ENCODE measurements at regions not wholly inside any gene's neighbourhood (a gene's known extent, or its start where the extent isn't known, plus 50 kb on each side); places are given as distances from the start of the nearest gene placed in this dataset.

GRCh38 chr21:41112740-41113692 is 54.9 kb upstream of the BACE2 start:
- ATAC-seq (ENCODE audit: low read depth): peak; percentile 75
- no TSS peak for BruUV-seq (replicated peaks)
- no peak overlapping the region for H3K4me3 ChIP-seq (ENCODE audit: insufficient read depth, low read depth, low read length)

More at GRCh38 chr21:41112740-41113692, 54.9 kb upstream of the BACE2 start:
- H3K9me3 ChIP-seq (ENCODE audit: control insufficient read depth, insufficient read depth, low read length): no peaks in the 10 kb centered on the region
- WGBS, 2 experiments (ENCODE audit: extremely low coverage in 2 of 2, insufficient read length in 1 of 2): no CpG with 5 or more reads among the region's 14 CpGs
- 0 out of 4 replicates have a peak overlapping the region, but pooled peaks of 1 of the 2 experiments have one; percentile 45 for H4K8ac ChIP-seq (ENCODE audit: low read depth in 2 of 2, low read length in 2 of 2)
- no peak overlapping the region for H2AK5ac ChIP-seq (ENCODE audit: low read depth, low read length)
- peak overlapping the region; percentile 77 for H2AFZ ChIP-seq (replicated peaks; ENCODE audit: low read length, poor library complexity)
- no peak overlapping the region for H3K27ac ChIP-seq (ENCODE audit: insufficient read depth, low read length)
- H3K4ac ChIP-seq (ENCODE audit: low read depth, low read length): no peak overlapping the region
- no peak overlapping the region for H3K23ac ChIP-seq (ENCODE audit: low read depth, low read length)
- no peak overlapping the region for H3K14ac ChIP-seq (replicated peaks; ENCODE audit: low read depth, low read length)
- H4K5ac ChIP-seq (ENCODE audit: low read depth, low read length): peak overlapping the region; percentile 36; the same call in 1 of the 2 replicates
- CTCF ChIA-PET: interaction anchor here (0.7 kb wide), 1 partner anchor 1491 kb away, joined by 3 read pairs; no protein-coding TSS in a partner anchor
- POLR2A ChIA-PET (ENCODE audit: unreplicated experiment): no interaction called here
- H4K20me1 ChIP-seq (ENCODE audit: insufficient read depth, low read length): no peaks in the 10 kb centered on the region
- H3K4me2 ChIP-seq (ENCODE audit: low read depth, low read length): peak overlapping the region; percentile 31
- H3K27me3 ChIP-seq (ENCODE audit: control insufficient read depth, insufficient read depth, low read length): no peaks in the 10 kb centered on the region
- H2AK9ac ChIP-seq (replicated peaks; ENCODE audit: low read depth, low read length, poor library complexity): no peak overlapping the region
- H3K56ac ChIP-seq (ENCODE audit: extremely low read depth, insufficient read depth, low read length): no peak overlapping the region
- no peak overlapping the region for H2BK15ac ChIP-seq (ENCODE audit: low read depth, low read length)
- no peaks in the 10 kb centered on the region for H3K36me3 ChIP-seq (ENCODE audit: control insufficient read depth, insufficient read depth, low read length)
- H3K18ac ChIP-seq (ENCODE audit: low read depth, low read length): no peak overlapping the region; the same call in 1 of the 2 replicates
- H2BK120ac ChIP-seq (ENCODE audit: low read depth, low read length): no peak overlapping the region
- H3K79me1 ChIP-seq (ENCODE audit: low read depth in 1 of 2, low read length in 2 of 2): no peaks in the 10 kb centered on the region
- intact Hi-C loops (cut with micrococcal nuclease): no loop called here
- H3K4me1 ChIP-seq (ENCODE audit: control insufficient read depth, insufficient read depth, low read length): no peaks in the 10 kb centered on the region
- dilution Hi-C loops (cut with HindIII; ENCODE audit: low sequenced_read_pairs, unreplicated experiment): no loop called here
- no peaks in the 10 kb centered on the region for H3K9me1 ChIP-seq (ENCODE audit: insufficient read depth, low read length)
- H2BK20ac ChIP-seq (ENCODE audit: low read depth, low read length): no peak overlapping the region
- no peak for TF ChIP-seq MAZ (IDR thresholded peaks at IDR 0.05; ENCODE audit: borderline replicate concordance, low read depth, low read length)
- peak; percentile 70 for TF ChIP-seq BHLHE40 (IDR thresholded peaks at IDR 0.05; ENCODE audit: low read depth, low read length)
- peak; percentile 79 for DNase-seq
- H2BK5ac ChIP-seq (ENCODE audit: low read depth, low read length, poor library complexity, severe bottlenecking): no peak overlapping the region
- H3K9ac ChIP-seq (ENCODE audit: low read depth, low read length): no peak overlapping the region
- in situ Hi-C loops (cut with MboI; ENCODE audit: low sequenced_read_pairs): no loop called here
- no peak overlapping the region for H4K91ac ChIP-seq (ENCODE audit: insufficient read depth, low read depth, low read length)
